Astrocyte of the hippocampus (primary cell): ENCODE measurements at regions not wholly inside any gene's neighbourhood (a gene's known extent, or its start where the extent isn't known, plus 50 kb on each side); places are given as distances from the start of the nearest gene placed in this dataset.

Experiments
- DNase-seq: peaks from one replicate; pipeline ENCODE4 v3.0.0; 2011; ENCODE audit warnings: low read depth, low spot score

GRCh38 chr10:2262878-2263277 is 525.6 kb upstream of the ADARB2 start:
- DNase-seq = no peak

- DNase-seq = no peak
Observed at GRCh38 chr10:2262333-2262732, 525.0 kb upstream of the ADARB2 start.

GRCh38 chr10:2256241-2256640 is 518.9 kb upstream of the ADARB2 start:
- no peak for DNase-seq

GRCh38 chr10:2252096-2252495 is 514.8 kb upstream of the ADARB2 start:
- DNase-seq = no peak

GRCh38 chr10:2251631-2252030 is 514.3 kb upstream of the ADARB2 start:
- DNase-seq = no peak

GRCh38 chr10:2246747-2247146 is 509.4 kb upstream of the ADARB2 start:
- DNase-seq = no peak

GRCh38 chr10:2245580-2245979 is 508.3 kb upstream of the ADARB2 start:
- DNase-seq = no peak

- no peak for DNase-seq
Observed at GRCh38 chr10:2244471-2244870, 507.1 kb upstream of the ADARB2 start.

- DNase-seq = no peak
Observed at GRCh38 chr10:2236876-2237275, 499.6 kb upstream of the ADARB2 start.

- no peak for DNase-seq
Observed at GRCh38 chr10:2232479-2232878, 495.2 kb upstream of the ADARB2 start.

- DNase-seq = no peak
Observed at GRCh38 chr10:2230478-2230877, 493.2 kb upstream of the ADARB2 start.

GRCh38 chr10:2228320-2228901 is 491.1 kb upstream of the ADARB2 start:
- no peak for DNase-seq

- no peak for DNase-seq
Observed at GRCh38 chr10:2225609-2226008, 488.3 kb upstream of the ADARB2 start.

GRCh38 chr10:2223548-2224320 is 486.4 kb upstream of the ADARB2 start:
- no peak for DNase-seq

GRCh38 chr10:2222631-2223030 is 485.3 kb upstream of the ADARB2 start:
- no peak for DNase-seq

GRCh38 chr10:2214805-2215204 is 477.5 kb upstream of the ADARB2 start:
- DNase-seq = no peak

- DNase-seq = peak; percentile 7
Observed at GRCh38 chr10:2214092-2214491, 476.8 kb upstream of the ADARB2 start.

- DNase-seq = no peak
Observed at GRCh38 chr10:2212244-2212834, 475.0 kb upstream of the ADARB2 start.

- DNase-seq = no peak
Observed at GRCh38 chr10:2210088-2210487, 472.8 kb upstream of the ADARB2 start.

- DNase-seq = no peak
Observed at GRCh38 chr10:2208106-2208505, 470.8 kb upstream of the ADARB2 start.

GRCh38 chr10:2207246-2207922 is 470.1 kb upstream of the ADARB2 start:
- DNase-seq = no peak

GRCh38 chr10:2205406-2205805 is 468.1 kb upstream of the ADARB2 start:
- no peak for DNase-seq

GRCh38 chr10:2202401-2202800 is 465.1 kb upstream of the ADARB2 start:
- no peak for DNase-seq
